NCI-H748 treated with DMSO at 0.1 percent for 48 hours (cell line): ENCODE measurements at regions not wholly inside any gene's neighbourhood (a gene's known extent, or its start where the extent isn't known, plus 50 kb on each side); places are given as distances from the start of the nearest gene placed in this dataset.
"Not testable (repeated sequence)": the region's sequence is repeated elsewhere in the genome, so short reads cannot be mapped to it uniquely, and the experiment has no call there.

ENCODE experiments used
- DNase-seq: peaks from one replicate; lab custom pipeline; 2025; lab: John Stamatoyannopoulos, UW

DNA sequence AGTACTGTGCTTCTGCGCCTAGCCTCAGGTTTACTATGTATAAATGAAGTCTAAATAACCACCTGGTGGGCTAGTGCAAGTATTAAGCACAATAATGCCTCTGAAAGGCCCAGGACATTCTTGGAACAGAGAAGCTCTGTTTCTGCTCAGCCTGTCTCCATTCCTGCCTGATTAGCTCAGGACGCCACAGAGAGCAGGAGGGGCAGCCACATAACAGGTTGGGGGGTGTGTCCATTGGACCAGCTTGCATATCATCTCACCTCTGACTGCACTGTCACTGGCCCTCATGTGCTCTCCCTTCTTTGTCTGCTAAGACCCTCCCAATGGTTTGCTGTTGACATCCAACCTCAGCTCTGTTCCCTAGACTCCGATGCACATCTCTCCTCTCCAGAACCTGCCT lies 52.8 kb upstream of the IKZF1 start:
- DNase-seq: no peak

GRCh38 chr7:50246551-50246950 lies 58.0 kb upstream of the IKZF1 start:
- no peak for DNase-seq

GRCh38 chr7:50242111-50242510 lies 62.4 kb upstream of the IKZF1 start:
- not testable (repeated sequence) for DNase-seq

DNA sequence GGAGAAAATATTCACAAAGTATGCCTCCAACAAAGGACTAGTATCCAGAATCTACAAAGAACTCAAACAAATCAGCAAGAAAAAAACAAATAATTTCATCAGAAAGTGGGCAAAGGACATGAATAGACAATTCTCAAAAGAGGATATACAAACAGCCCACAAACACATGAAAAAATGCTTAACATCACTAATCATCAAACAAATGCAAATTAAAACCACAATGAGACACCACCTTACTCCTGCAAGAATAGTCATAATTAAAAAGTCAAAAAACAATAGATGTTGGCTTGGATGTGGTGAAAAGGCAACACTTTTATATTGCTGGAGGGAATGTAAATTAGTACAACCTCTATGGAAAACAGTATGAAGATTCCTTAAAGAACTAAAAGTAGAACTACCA lies 63.8 kb upstream of the IKZF1 start:
- not testable (repeated sequence) for DNase-seq

GRCh38 chr7:50229964-50230363 lies 74.6 kb upstream of the IKZF1 start:
- no peak for DNase-seq

GRCh38 chr7:50228148-50228547 lies 76.4 kb upstream of the IKZF1 start:
- no peak for DNase-seq

- no peak for DNase-seq
These were observed 76.8 kb upstream of the IKZF1 start for GRCh38 chr7:50227726-50228125.

DNA sequence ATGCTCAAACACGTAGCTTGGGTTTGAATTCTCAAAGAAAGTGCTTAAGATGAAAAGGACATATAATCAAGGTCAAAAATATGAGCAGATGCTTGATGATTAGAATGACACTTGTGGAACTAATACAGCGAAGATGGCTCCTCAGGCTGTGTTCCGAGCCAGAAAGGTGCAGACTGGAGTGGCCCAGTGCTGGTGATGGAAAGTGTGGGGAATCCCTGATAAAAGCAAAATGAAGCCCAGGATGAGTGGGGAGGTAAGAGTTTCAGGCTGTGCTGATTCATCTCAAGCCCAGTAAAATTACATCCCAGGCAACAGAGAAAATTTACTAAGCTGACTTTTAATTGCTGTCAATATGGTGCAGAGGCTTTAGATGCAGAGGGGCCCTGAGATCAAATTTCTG lies 77.8 kb upstream of the IKZF1 start:
- no peak for DNase-seq

DNA sequence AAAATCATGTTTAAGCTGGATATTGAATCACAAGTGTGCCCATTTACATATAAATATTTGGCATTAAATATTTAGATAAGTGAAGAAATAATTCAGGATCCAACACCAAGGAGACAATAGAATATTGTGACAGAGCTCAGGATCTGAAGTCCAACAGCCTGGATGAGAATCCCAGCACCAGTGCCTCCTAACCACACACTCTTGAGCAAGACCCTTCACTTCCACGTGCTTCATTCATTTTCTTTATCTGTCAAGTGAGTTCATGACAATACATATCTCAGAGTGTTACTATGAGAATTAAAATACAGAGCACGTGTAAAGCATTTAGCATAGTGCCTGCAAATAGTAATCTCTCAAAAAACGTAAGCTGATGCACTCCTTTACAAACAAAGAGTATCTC lies 78.4 kb upstream of the IKZF1 start:
- DNase-seq: no peak

DNA sequence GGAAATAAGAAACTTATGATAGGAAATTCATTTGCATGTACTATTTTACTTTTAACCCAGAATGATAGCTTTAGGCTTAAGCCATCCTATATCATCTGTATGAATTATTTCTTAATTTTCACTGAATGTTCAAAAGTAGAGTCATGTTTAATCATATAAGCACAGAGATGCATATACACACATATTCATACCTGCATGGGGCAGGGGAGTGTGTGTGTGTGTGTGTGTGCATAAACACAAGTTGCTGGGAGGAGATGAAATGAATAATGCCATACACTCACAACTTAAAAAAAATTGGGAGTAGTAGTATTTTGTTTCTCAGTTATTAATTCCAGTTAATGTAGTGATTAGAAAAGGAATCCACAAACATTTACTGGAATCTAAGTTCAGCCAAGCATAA lies 83.1 kb upstream of the IKZF1 start:
- DNase-seq: no peak

DNA sequence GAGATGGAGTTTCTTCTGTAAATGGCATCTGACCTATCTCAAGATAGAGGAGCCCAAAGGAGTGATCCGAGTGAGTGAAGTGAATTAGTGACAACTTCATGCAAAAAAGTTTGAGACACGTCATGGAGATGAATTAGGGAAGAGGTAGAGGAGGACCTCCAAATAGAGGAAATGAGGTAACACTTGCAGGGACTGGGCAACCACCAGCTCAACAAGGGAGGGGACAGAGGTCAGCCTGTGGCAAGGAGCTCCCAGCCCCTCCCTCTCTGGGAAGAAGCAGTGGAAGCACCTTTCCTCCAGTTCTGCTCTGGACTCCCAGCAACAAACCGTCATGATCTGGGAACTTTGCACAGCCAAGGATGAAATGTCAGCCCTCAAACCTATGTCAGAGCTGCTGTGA lies 83.5 kb upstream of the IKZF1 start:
- DNase-seq: no peak

DNA sequence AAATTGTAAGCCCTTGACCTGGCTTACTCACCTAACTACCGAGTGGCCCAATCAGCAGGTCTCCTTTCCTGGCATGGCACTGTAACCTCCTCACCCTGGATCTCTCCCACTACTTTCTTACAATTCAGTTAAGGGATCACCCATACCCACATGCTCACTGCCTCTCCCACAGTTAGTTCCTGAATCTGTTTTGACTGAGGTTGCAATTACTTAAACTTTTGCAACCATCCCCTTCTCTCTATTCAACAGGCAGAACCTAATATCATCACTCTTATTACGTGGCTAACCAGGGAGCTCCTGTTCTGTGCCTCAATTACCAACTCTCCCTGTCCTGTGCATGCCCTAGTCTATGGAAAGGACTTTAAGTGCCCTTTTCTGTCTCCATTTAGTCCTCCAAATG lies 84.2 kb upstream of the IKZF1 start:
- DNase-seq: no peak

DNA sequence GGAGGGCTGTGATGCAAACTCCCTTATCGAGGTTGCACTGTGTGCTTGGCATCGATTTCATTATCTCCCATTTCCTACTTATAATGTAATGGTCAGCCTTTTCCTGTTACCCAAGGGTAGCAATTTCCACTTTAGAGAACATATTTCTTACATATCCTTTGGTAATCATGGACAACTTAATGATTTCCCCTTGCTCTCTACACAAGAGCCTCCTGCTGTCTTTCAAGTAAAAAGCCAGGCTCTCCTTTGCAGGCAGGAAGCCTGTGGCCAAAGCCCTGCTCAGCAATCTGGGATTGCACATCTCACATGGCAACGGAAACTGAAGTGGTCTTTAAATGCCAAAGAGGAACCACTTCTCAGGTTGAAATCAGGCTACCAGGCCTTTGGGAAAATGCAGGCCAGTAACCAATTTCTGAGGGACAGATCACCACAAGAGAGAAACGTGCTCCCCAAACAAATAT lies 86.7 kb upstream of the IKZF1 start:
- no peak for DNase-seq

DNA sequence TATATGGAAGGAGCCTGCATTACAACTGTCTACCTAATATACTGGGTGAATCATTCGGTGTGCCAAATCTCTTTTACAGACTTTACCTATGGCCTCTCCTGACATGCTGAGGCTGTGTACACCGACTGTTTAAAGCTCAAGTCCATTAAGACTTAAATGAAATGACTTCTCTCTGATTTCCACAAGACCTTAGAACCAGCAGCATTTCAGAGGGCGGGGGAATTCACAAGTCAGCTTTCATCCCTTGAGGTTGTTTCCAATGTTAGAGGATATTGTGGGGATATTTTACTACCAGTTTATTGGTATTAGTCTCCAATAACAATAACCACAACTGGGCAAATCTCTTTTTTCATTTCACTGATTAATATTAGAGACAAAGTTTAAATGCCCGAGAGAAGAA lies 87.1 kb upstream of the IKZF1 start:
- DNase-seq: no peak

- DNase-seq: no peak
These were observed 87.9 kb upstream of the IKZF1 start for GRCh38 chr7:50216626-50217025.

DNA sequence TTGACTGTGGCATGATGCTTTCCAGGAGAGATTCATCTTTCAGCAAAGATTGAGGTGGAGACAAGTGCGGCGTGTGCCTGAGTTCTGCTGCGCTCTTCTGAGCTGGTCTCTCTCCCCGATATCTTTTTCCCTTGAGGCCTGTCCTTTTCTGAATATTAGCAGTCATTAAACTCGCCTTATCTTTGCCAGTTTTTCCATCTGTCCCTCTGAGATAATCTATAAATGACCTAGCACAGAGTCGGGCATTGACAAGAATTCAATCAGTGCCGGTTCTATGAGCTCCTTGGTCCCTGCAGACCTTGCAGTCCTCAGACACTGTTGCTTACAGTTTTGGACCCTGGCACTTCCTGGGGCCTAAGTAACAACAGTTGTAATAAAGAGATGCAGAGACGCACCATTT lies 89.7 kb upstream of the IKZF1 start:
- no peak for DNase-seq

- no peak for DNase-seq
These were observed 90.3 kb upstream of the IKZF1 start for GRCh38 chr7:50214126-50214670.

- DNase-seq: no peak
These were observed 90.9 kb upstream of the IKZF1 start for GRCh38 chr7:50213622-50214017.

GRCh38 chr7:50212666-50213621 lies 91.6 kb upstream of the IKZF1 start:
- DNase-seq: no peak

DNA sequence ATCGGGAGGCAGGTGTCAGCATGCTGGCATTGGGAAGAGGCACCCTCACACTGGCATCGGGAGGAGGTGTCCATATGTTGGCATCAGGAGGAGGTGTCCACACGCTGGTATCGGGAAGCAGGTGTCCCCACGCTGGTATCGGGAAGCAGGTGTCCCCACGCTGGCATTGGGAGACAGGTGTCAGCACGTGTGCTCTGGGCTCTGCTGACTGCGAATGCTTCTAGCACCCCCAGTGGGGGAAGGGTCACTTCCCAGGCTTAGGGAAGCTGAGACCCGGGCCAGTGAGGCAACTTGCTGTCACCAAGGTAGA lies 92.5 kb upstream of the IKZF1 start:
- no peak for DNase-seq

GRCh38 chr7:50211130-50212015 lies 93.1 kb upstream of the IKZF1 start:
- DNase-seq: no peak

DNA sequence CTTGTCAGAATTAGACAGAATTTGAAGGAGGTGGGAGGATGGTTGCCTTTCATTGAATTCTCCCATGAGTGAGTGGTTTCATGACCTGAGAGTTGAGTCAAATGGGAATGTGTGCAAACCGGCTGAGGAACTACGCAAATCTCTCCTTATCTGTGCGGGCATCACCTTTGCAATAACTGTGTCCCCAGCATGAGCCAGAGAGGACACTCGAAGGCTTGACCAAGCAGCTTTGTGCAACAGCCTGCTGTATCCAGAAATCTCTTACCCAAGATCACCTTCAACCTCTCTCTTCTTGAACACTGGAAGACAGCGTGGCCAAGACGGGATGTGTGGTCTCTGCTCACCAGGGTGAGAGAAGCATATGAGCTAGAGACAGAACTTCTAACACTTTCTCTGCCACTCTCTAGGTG lies 93.8 kb upstream of the IKZF1 start:
- no peak for DNase-seq
